IPS-11a (cell line): ENCODE measurements at regions not wholly inside any gene's neighbourhood (a gene's known extent, or its start where the extent isn't known, plus 50 kb on each side); places are given as distances from the start of the nearest gene placed in this dataset.
"Not testable (repeated sequence)": the region's sequence is repeated elsewhere in the genome, so short reads cannot be mapped to it uniquely, and the experiment has no call there.

ENCODE experiments used
- H3K4me3 ChIP-seq: one replicate; pipeline ENCODE4 v1.5.1; 2013; ENCODE audit warnings: low read depth, low read length, control low read depth

DNA sequence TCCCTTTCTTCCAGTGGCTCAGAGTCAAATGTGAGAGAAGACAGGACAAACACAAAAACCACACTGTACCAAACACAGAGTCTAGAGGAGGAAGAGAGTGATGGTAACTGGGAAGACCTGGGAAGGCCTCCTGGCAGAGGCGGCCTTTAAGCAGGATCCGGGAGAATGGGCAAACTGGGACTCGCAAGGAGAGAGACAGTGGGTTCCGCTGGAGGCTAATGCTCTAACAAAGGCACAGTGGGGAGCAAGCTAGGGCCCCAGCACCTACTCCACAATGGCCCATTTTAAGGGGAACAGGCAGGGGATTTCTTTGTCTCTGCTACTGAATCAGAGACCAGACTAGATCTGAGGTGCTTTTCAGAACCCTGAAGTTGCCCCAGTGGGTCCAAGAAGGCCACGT, 81.4 kb upstream of the HES1 start:
- H3K4me3 ChIP-seq, result no peak overlapping the region

GRCh38 chr3:194054961-194055360, 81.0 kb upstream of the HES1 start:
- no peak overlapping the region for H3K4me3 ChIP-seq

DNA sequence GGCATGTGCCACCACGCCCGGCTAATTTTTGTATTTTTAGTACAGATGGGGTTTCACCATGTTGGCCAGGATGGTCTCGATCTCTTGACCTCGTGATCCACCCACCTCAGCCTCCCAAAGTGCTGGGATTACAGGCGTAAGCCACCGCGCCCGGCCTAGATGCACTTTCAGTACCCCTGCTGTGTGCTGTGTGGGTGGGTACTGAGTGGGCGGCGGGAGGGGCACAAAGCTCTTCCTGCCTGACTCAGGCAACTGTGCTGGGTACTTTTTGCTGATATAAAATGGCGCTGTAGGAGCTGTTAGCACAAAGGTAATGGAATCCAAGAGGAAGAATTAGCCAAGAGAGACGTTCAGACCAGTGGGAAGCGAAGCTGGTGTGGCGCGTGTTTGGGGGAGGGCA, 79.6 kb upstream of the HES1 start:
- H3K4me3 ChIP-seq, result not testable (repeated sequence)

- H3K4me3 ChIP-seq, result no peak overlapping the region
Observed at GRCh38 chr3:194056731-194057415, 79.1 kb upstream of the HES1 start.

GRCh38 chr3:194057570-194058188, 78.3 kb upstream of the HES1 start:
- no peak overlapping the region for H3K4me3 ChIP-seq

- no peak overlapping the region for H3K4me3 ChIP-seq
Observed at GRCh38 chr3:194058189-194058571, 77.8 kb upstream of the HES1 start.

DNA sequence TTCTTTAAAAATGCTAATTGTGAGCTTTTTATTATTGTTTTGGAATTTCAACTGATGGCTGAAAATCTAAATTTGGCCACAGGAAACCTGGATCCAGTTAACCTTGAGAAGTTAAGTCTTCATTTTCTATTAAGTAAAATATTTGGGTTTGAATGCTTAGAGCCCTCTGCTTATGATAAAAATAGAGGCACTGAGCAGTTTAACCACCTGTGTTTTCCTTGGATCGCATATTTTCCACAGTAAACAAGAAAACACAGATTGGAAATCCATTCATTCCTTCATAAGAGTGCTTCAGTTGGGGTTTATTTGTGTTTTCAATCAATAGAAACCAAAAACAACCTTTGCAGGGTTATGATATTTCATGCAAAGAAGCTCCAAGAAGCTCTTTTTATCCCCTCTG, 77.2 kb upstream of the HES1 start:
- no peak overlapping the region for H3K4me3 ChIP-seq

GRCh38 chr3:194061421-194062030, 74.4 kb upstream of the HES1 start:
- no peak overlapping the region for H3K4me3 ChIP-seq

DNA sequence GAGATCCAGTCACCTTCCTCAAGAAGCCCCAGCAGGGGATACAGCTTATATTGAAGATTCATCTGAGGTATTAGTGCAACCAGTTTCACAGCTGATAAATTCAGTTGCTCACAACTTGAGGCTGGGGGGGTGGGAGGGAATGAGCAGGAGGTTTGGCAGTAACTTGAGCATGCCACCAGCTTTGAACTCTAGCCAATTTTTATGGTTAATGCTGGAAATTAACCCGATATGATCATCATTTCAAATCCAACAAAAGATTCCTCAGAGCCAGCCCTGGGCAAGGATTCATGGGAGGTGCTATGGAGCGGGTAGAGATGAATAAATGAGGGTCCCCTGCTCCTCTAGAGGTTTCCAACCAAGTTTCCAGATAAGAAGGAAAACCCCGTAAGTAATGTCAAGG, 73.1 kb upstream of the HES1 start:
- no peak overlapping the region for H3K4me3 ChIP-seq

DNA sequence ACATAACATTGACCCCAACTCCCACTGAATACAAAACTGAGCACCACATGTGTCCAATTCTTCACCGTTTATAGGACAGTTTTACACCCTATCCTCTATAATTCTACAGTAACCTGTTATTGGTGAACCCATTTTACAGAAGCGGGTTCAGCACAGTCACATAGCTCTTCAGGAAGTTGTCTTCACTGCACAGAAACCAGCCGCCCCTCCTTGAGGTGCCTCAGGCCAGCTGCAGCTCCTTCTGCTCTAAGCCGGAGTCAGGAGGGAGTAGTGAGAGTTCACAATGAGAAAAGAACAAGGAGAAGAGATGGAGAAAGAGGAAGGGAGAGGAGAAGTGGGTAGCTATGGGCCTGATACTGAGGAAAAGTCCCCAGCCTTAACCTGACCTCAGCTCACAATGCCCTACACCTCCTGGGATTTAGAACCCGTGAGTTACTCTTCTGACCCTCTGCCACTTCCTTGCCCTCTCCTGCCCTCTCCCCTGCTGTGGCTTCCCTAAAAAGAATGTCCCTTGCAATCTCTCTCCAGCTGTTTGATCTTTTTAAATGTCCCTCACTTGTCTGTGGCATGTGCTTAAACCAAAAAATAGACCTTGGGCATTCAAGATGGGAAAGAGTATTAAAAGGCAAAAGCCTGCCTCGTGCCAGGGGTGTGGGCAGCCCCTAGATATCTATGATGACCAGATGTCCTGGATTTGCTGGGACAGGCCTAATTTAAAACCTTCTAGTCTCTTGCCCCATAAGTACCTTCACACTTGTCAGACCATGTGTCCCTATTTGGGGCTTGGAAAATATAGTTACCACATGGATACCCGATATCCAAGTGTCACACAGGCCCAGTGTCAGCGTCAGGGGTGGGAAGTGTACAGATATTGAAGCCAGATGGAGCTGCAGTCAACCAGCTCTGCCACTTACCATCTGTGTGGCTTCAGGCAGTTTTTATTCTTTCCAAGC, 71.3 kb upstream of the HES1 start:
- no peak overlapping the region for H3K4me3 ChIP-seq

DNA sequence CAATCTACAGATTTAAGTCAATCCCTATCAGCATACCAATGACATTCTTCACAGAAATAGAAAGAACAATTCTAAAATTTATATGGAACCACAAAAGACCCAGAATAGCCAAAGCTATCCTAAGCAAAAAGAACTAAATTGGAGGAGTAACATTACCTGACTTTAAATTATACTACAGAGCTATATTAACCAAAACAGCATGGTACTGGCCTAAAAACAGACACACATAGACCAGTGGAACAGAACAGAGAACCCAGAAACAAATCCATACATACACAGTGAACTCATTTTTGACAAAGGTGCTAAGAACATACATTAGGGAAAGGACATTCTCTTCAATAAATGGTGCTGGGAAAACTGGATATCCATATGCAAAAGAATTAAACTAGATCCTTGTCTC, 68.6 kb upstream of the HES1 start:
- not testable (repeated sequence) for H3K4me3 ChIP-seq

DNA sequence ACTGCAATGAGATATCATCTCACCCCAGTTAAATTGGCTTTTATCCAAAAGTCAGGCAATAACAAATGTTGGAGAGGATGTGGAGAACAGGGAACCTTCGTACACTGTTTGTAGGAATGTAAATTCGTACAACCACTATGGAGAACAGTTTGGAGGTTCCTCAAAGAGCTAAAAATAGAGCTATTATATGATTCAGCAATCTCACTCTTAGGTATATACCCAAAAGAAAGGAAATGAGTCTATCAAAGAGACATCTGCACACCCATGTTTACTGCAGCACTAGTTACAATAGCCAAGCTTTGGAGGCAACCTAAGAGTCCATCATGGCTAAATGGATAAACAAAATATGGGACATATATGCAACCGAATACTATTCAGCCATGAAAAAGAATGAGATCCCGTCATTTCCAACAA, 68.0 kb upstream of the HES1 start:
- no peak overlapping the region for H3K4me3 ChIP-seq

DNA sequence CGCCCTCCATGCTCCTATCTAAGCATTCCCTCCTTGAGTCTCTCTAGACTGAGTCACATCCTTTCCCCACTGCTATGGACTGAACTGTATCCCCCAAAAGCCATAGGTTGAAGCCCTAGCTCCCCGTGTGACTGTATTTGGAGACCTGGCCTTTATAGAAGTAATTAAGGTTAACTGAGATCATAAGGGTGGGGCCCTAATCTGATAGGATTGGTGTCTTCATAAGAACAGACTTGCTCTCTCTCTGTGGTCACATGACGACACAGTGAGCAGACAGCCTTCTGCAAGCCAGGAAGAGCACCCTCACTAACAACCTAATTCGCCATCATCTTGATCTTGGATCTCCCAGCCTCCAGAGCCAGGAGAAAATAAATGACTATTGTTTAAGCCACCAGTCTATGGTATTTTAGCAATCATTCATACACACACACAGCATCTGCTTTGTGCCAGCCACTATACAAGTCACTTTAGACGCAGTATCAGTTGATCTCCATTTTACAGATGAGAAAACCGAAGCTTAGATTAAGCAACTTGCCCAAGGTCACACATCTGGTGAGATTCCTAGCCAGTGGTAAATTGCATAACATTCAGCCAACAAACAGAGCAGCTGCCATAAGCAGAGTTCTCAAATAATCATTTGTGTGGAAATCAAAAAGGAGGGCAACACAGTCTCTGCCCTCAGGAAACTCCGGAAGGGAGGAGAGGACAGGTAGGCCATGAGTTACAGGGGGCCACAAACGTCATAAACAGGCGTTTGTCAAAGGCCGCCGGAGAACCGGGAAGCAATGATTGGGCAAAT, 66.3 kb upstream of the HES1 start:
- H3K4me3 ChIP-seq, result no peak overlapping the region

DNA sequence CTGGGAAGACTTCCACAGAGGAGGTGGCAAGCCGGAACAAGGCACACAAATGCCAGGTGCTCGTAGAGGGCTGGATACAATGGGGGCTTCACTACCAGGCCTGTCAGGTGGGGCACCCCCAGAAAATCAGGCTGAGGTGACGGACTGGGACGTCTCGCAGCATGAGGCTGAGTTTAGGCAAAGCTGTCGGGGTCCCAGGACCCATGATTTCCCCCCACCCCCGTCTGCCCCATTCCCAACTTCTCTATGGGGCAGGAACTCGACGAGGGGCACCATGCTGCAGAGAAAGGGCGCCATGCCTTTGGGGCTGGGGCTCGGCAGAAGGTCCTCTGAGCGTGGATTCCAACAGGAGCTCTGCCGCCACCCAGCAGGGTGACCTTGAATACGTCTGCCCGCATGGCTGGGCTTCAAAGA, 65.7 kb upstream of the HES1 start:
- H3K4me3 ChIP-seq, result no peak overlapping the region

DNA sequence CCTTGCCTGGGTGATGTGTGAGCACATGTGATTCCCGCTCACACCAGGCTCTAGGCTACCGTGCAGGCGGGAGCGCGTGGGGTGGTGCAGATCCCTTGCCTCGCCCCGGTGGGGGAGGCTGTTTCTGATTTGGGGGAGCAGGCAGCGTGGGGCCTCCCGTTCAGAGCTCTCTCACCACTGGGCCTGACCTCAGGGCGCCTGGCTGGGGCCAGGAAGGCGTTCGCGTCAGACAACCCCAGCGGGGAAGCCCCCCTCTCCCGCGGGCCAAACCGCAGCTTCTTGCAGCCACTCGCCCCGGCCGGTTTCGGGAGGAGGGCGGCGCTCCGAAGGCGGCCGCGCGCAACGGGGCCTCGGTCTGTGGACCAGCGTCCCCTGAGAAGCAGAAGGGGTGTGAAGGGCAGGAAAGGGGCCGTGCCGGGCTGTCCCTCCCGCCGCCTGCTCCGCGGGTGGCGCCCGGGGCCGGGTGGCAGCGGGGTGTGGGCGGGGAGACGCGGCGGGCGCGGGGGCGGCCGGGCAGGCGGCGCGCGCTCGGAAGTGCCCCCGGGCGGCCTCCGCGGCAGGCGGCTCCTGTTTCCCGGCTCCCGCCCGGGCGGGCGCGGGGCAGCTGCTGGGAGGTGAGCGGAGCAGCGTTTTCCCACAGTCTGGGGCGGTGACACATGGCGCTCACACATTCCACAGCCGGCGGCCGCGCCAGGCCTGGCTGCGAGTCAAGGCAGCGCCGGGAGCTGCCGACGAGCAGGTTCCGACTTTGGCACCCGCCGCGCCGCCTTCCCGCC, 65.1 kb upstream of the HES1 start:
- H3K4me3 ChIP-seq, result peak overlapping the region; percentile 20

- H3K4me3 ChIP-seq, result no peak overlapping the region
Observed at GRCh38 chr3:194072097-194072428, 63.9 kb upstream of the HES1 start.

- no peak overlapping the region for H3K4me3 ChIP-seq
Observed at GRCh38 chr3:194072691-194073279, 63.2 kb upstream of the HES1 start.

GRCh38 chr3:194073926-194074325, 62.0 kb upstream of the HES1 start:
- H3K4me3 ChIP-seq, result no peak overlapping the region

DNA sequence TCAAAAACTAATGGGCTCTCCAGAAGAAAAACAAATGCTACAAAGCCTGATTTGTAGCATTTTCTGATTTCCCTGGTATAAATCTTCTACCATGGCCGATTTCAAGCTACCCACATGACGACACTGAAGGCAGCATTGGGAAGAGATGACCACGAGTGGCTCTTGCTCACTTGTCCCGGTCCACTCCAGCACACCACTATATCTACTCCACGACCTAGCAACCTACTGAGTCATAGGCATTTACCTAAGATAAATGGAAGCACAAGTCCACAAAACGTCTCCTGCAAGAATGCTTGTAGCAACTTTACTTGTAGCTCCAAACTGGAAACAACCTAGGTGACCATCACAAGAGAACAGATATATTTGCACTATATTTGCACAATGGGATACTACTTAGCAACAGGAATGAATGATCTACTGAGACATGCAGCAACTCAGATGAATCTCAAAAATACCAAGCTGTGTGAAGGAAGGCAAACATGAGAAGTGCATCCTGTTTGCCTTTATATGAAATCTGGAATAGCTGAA, 60.8 kb upstream of the HES1 start:
- H3K4me3 ChIP-seq, result no peak overlapping the region
